ENCODE measurements at regions not wholly inside any gene's neighbourhood (a gene's known extent, or its start where the extent isn't known, plus 50 kb on each side); places are given as distances from the start of the nearest gene placed in this dataset.

DNA sequence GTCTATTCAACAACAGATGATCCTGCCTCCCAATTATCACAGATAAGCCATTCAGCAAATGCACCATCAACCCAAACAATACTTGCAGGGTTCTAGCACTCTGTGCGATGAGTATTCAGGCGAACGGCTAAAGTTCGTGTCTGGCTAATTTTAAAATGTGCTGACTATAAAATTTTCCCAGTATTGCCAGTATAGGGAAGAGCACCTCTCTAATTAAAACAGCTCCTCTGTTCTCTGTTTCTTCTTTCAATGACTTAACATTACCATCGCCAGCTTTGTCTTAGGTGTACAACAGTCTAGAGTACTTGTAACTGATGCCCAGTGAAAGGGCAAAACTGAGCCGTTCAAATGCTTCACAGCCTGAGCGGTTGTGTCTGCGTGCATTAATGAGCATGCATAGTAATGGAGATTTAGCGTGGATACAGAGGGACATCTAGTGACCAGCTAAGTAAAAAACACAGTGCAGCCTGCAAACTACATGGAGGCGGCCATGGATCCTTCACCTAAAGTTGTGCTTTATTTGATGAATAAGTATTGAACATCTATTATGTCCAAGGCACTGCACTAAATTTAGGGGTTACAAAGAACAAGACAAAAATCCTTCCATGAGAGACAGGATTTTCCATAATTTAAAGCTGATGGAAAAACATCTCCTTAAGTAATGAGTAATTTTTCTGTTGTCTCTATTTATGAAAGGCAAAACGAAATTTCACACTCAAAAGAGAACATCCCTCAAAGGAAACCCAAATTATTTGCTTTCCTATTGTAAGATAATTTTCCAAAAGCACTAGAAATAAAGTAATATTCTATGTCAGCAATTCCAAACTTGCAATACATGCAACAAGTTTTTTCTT is 120.0 kb downstream of the SETD4 start:
- peak in 1 of 3 donors; percentile 48 for DNase-seq (ENCODE audit: low read depth in 3 of 3, low spot score in 2 of 3)

DNA sequence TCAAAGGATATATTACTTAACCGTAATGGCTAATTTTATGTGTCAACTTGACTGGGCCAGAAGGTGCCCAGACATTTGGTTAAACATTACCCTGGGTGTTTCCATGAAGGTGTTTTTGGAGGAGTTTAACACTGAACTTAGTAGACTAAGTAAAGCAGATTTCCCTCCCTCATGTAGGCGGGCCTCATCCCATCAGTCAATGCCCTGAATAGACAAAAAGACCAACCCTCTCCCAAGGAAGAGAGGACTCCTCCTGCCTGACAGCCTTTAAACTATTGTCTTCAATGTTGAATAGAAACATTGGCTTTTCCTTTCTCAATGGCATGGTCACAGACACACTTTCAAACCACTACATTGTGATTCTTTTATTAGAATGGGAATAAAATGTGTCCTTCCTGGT is 121.9 kb downstream of the SETD4 start:
- no peak for DNase-seq (ENCODE audit: low read depth in 3 of 3, low spot score in 2 of 3)

DNA sequence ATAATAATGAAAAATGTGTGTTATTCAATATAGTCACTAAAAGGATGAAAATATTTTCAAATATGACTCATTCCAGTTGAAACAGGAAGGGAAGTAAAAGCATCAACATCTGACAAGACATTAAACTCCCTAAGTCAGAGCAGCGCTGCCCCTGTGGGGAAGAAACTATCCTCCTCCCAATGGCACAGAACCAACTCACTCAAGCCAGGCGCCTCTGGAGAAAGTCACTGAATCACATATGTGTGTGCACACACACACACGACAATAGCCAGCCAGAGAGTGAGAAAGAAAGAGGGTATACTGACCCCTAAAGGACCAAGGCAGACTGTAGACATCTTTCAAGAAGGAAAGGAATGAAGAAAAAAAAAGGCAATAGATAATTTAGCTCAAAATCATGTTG is 126.9 kb downstream of the SETD4 start:
- no peak for DNase-seq (ENCODE audit: low read depth in 3 of 3, low spot score in 2 of 3)

DNA sequence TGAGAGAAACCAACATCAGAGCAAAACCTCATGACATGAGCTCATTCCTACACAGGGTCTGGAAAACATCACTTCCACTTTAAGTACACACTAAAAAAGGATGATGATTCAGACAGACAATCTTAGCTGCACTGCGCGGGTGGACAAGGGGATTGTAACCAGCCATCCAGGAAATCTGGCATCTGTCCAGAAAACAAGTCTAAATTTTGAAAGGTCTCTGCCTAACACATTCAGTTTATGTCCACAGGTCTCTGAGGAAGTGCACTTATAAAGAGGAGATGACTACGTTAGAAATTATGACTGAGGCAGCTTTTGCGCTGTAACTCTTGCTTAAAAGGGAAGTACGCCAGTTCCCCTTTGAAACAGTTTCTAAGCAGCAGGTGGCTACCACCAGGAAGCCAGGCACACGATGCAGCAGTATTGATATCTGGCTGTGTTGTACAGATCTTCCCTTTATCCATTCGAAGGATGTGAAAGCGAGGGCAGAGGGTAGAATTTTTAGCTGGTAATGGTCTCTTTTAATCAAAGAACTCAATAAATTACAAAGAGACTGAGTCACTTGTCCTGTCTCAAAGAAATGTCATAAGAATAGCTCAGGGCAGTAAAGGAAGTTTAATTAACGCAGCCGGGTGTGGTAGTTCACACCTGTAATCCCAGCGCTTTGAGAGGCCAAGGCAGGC is 128.0 kb downstream of the SETD4 start:
- no peak for DNase-seq (ENCODE audit: low read depth in 3 of 3, low spot score in 2 of 3)

DNA sequence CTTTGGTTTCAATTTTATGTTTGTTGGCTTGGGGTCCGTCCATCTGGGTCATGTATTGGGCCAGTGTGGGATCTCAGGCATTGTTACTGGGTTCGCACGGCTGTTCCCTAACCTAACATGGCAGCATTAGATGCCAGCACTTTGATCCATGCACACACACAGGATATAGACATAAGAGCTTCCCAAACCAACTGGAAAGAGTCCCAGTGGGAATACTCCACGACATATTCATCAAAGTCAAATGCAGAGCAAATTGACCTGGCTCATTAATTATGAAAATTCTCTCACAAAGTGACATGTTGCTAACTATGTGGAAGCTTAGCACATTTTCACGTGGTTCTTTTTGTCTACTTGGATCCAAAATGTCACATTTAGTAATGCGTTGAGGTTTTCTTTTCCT is 130.4 kb downstream of the SETD4 start:
- DNase-seq (ENCODE audit: low read depth in 3 of 3, low spot score in 2 of 3) = no peak

DNA sequence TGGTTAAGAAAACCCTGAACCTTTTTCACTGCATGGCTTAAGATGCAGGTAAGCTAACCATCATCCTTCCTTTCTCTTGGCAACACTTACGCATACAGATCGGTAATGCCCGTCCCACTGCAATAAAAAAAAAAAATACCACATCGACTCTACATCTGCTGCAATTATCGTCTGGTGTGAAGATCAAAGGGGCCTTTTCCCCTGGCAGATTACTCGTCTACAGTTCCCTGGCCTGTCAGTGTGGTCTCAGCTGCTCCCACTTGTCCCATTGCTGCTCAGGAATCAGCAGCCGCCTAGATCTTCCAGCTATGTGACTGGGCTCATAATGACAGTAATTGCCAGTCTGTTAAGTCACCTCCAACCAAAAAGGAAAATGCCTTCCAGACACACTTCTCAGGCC is 133.1 kb downstream of the SETD4 start:
- DNase-seq (ENCODE audit: low read depth in 3 of 3, low spot score in 2 of 3) = no peak

DNA sequence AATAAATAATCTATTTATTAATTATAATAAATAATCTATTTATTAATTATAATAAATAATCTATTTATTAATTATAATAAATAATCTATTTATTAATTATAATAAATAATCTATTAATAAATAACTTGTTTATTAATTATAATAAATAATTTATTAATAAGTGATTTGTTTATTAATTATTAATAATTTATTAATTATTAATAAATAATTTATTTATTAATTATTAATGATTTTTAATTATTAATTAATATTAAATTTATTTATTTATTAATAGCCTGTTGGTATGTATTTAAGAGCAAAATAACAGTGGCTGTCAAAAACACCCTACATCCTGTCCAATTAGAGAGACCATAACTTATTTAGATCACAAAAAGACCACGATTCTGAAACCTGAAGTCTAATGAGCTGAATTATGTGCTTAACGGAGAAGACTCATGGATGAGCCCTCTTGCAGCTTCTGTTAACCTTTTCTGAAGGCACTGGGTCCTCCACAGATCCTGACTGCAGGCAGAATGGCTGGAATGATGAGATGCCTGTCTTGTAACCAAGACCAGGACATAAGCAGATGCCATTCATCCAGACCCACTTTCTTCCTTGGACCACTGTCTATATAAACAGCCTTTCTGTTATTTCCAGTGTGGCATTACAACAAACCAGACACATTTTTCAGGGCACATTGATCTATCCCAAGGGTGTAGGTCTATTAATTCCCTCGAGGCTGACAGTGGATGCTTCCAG is 134.2 kb downstream of the SETD4 start:
- DNase-seq (ENCODE audit: low read depth in 3 of 3, low spot score in 2 of 3) = no peak

DNA sequence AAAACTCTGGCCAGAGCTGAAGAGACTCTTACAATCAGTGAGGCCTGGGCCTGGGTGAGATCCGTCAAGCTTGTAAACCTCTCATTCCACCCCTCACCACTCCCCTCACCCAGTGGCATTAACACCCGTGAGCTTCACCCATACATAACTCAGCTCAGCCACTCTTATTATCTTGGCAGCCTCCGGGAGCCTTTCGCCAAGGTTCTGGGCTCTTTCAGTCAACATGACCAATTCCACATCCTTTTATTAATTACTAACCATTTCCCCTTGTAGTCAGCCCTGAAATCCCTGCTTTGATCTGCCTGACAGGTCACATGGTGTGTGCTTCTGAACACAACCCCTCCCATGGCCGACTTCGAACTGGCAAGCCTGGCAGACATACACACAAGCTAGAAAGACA is 134.8 kb downstream of the SETD4 start:
- DNase-seq (ENCODE audit: low read depth in 3 of 3, low spot score in 2 of 3) = no peak

DNA sequence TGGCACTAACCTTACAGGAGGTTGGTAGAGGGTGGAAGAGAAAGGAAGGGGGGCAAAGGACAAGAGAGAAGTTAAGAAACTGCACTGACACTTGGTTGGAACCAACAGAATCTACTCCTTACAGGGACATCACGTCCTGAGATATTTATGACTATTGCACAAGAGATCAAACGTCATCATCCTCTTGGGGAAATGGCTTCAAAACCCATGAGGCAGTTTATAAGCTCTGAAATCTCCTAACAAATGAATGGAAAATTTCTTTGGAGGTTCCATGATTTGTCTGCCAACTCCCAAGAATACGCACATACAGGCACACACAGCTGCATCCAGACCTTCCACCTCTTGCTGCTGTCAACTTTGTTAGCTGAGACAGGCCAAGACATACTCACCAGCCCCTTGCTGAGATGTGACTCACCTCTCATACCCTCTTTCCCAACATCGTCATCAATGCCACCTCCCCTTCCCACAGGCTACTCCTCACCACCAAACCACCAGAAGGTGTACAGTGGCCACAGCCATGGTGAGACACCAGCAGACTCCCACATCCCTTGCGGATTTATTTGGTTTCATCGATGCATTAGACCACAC is 135.5 kb downstream of the SETD4 start:
- DNase-seq (ENCODE audit: low read depth in 3 of 3, low spot score in 2 of 3) = no peak

DNA sequence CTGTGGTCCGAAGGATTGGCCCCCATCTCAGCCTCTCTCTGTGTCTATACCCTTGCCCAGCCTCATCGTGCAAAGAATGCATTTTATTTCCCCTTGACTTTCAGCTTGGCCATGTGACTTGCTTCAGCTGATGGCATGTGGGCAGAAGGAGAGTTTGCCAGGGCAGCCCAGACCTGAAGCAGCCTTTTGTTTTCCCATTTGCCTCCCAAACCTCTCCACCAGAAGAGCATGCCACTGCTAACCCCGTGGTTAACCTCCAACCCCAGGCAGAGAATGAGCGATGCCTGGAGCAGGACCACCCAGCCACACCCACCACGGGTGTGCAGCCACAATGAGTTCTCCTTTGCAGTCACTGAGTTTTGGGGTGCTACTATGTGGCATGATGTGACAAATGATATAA is 136.4 kb downstream of the SETD4 start:
- no peak for DNase-seq (ENCODE audit: low read depth in 3 of 3, low spot score in 2 of 3)

DNA sequence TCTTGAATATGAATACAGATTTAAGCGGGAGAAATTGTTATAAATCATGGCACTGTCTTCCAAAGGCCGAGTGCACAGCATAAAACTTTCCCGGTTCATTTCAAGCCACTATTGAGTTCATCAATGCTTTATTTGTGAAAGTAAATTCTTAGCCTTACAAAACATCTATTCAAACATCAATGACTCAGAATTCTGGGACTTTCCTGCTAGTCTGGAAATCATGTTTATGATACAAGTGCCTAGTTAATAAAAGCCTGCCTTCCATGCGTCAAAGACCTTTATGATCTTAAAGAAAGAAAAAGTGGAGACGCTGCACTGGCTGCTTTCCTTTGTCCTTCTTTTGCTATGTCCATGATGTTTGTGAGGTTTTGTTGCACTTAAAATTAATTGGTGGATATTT is 137.7 kb downstream of the SETD4 start:
- no peak for DNase-seq (ENCODE audit: low read depth in 3 of 3, low spot score in 2 of 3)

DNA sequence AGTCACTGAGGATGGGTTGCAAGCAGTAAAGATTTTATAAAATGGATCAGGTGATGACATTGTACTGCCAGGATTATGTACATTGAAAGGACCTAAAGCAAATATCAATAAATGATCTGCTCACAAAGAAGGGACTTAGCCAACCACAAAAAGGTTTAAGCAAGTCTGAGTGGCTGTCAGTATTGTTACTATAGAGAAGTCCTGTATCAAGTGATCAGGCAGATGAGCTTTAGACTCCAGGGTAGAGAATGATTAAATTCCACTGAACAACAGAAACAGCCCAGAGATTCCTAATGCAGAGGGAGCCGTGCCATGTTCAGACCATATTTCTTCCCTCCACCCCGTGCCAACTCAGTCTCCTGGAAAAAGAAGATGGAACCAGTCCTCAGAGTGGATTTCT is 138.9 kb downstream of the SETD4 start:
- no peak for DNase-seq (ENCODE audit: low read depth in 3 of 3, low spot score in 2 of 3)

DNA sequence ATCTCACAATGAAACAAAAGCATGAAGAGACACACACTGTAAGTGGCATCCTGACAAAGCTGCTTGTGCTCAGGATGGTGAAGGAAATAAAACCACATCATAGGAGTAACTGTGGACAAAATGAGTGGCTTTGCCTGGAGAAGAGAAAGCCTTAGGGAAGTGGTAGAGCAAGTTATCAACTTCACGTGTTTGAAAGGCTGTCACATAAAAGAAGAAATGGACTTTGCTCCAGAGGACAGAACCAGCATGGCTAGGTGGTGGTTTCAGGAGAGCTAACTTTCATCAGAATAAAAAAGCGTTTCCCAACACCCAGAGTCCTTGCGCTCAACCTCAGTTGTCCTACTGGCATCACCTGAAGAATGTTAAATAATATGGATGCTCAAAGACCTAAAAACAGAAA is 139.9 kb downstream of the SETD4 start:
- DNase-seq (ENCODE audit: low read depth in 3 of 3, low spot score in 2 of 3) = no peak

DNA sequence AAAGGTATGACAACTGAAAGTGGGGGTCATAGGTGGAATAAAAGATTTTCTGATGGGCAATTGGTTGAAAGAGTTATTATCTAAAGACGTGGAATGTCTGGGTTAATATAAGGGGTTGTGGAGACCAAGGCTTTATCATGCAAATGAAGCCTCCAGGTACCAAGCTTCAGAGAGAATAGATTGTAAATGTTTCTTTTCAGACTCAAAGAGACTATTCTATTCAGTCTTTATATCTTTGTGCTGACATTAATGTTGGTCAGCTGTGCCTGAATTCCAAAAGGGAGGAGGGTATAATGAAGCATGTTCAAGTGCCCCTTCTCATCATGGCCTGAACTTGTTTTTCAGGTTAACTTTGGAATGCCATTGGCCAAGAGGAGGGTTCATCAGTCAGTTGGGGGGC is 145.3 kb downstream of the SETD4 start:
- DNase-seq (ENCODE audit: low read depth in 3 of 3, low spot score in 2 of 3) = no peak

DNA sequence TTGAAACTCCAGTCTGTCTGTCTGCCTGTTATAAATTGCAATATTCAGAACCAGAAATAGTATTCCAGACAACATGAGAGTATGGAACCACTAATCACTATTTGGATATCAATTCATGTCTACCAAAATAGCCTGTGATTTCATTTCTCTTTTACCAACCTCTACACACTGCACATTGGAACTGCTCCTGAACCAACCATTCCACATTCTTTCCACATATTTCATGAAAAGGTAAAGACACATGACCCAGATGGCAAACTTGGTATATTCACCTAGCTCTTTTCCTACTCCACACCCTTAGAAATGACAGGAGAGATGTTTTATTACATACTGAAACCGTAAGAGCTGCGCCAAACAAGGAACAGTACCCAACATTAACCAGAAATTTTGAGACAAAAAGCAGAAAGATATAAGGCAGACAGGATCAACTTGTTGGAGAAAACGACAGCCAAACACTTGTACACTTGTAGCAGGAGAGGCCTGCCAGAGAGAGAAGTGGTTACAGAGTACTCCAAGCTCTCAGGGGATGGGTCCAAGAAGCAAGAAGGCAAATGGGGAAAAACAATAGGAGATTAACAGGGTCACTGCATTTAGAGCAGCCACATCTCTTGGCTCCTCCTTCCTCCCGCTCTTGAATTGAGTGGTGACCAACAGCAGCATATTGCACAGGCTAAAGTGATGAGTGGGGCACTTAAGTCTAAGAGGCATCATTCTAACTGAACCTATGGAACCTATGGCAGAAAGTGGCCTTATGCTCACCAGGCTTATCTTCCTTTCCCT is 148.7 kb downstream of the SETD4 start:
- DNase-seq (ENCODE audit: low read depth in 3 of 3, low spot score in 2 of 3) = no peak

DNA sequence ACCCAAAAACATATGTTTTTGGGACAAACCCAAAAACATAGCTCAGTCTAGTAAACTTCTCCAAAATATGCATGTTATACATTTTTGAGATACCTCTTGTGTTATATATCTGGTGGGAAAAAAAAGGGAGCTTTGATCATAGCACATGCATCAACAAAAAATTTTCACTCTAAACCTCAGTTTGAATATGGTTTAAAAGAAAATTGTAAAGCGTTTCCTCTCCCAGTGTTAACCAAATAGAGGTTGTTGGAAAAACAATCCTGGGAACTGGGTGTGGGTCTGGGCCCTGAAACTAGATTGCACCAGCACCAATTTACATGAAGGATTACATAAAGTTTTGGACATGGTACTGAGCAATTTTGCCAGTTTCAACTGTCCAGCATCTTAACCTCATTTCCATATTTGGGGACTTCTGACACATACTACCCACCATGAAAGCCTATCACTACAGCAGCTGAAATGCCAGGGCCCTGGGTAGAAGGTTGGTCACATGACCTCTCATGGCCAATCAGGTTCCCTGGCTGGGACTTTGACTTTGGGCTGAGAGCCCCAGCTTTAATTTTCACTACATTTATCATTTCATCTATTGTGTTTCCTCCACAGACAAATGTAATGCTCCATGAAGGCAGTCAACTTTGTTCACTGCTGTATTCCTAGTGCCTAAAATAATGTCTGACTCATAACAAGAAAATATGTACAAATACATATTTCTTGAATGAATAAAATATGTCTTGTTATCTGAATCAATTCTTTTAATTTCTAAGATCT is 150.7 kb downstream of the SETD4 start:
- DNase-seq (ENCODE audit: low read depth in 3 of 3, low spot score in 2 of 3) = no peak

DNA sequence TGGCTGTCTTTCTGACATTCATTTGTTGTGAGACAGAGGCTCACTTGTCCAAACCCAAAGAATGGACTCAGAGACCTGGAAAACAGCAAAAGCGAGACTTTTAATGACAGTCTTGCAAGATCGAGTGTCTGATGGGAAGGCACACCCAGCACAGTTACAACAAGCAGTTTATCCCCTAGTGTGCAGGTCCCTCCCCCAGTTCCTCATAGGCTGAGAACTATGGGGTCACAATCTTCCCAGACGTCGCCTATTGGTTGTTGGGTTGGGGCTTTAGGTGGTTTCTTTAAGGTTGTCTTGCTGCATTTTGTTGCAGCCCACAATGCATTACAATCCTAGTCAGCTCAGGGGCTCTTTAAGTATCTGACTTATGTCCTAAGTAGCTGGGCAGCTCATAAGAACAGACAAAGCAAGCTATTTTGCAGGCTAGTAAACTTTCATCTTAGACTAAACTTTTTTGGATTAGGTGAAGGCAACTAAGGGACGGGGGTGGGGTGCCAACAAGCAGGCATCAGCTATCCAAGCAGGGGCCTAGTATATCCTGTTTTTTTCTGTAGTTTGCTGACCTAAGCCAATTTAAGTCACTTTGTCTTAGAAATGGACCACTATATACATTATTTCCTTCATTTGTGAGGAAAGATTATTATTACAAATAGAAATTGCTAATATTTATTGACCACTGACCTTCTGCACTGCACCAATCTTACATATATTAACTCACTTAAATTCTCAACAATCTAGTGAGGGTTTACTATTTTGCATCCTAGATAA is 151.8 kb downstream of the SETD4 start:
- DNase-seq (ENCODE audit: low read depth in 3 of 3, low spot score in 2 of 3) = no peak

DNA sequence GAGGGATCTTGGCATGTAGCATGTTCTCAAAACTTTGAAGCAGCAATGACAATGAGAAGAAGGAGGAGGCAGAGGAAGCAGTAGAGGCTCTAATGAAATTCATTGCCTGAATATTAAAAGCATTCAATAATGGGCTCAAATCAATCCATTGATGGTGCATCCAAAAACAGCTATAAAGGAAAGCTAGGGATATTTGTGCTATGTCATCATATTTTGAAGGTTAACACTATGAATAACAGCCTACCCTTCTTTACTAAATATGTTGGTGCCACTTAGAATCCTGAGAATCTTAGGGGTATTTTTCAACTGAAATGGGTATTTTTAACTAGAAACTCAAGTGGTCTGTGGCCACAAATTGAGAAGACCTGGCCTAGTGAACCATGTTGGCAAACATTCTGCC is 153.7 kb downstream of the SETD4 start:
- DNase-seq (ENCODE audit: low read depth in 3 of 3, low spot score in 2 of 3) = no peak

DNA sequence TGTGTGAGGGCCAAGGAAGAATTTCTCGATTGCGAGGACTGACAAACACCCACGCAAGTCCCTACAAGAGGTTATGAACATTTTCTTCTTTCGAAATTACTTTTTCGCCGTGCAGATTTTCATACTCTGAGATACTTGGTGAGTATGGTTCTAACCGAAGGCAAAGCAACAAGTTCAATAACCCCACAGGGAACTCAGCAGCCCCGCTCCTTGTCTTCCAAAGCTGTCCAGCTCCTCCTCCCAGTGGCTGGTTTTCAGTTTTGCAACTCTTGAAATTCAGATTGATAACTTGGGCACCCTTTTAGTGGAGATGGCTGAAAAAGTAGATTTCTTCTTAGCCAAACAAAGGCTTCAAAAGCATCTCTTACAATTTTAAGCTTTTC is 154.4 kb downstream of the SETD4 start:
- no peak for DNase-seq (ENCODE audit: low read depth in 3 of 3, low spot score in 2 of 3)

Data from right renal cortex interstitium (tissue), 3 donors.